SK-N-SH treated with all-trans-retinoic acid at 6 μM for 48 hours (cell line): ENCODE measurements at regions not wholly inside any gene's neighbourhood (a gene's known extent, or its start where the extent isn't known, plus 50 kb on each side); places are given as distances from the start of the nearest gene placed in this dataset.

ENCODE experiments used
- ATAC-seq: fragments of 200-7000 bp; cut with Tn5 transposase; 3 replicates; pipeline ENCODE4 v1.9.1; 2020; ENCODE audit warnings: mild to moderate bottlenecking, moderate library complexity
- BACH2 ChIP-seq: fragments of 250-450 bp; sonication (Bioruptor Pico); IDR thresholded peaks from 2 replicates; pipeline ENCODE4 v1.9.0; 2021; ENCODE audit warnings: mild to moderate bottlenecking, borderline replicate concordance
- CSDC2 ChIP-seq: fragments of 250-450 bp; sonication (Bioruptor Pico); IDR thresholded peaks from 2 replicates; pipeline ENCODE4 v1.5.0; 2020; ENCODE audit warnings: mild to moderate bottlenecking, moderate library complexity
- ESRRG ChIP-seq: fragments of 250-450 bp; sonication (Bioruptor Pico); IDR thresholded peaks from 2 replicates; pipeline ENCODE4 v1.6.1; 2021; ENCODE audit warnings: mild to moderate bottlenecking
- GLIS3 ChIP-seq: fragments of 250-450 bp; sonication (Bioruptor Pico); IDR thresholded peaks from 2 replicates; pipeline ENCODE4 v1.5.0; 2020; ENCODE audit warnings: mild to moderate bottlenecking, moderate library complexity
- ISL1 ChIP-seq: fragments of 250-450 bp; sonication (Bioruptor Pico); IDR thresholded peaks from 2 replicates; pipeline ENCODE4 v2.1.2; 2022; ENCODE audit warnings: mild to moderate bottlenecking, moderate library complexity
- OSR1 ChIP-seq: fragments of 250-450 bp; sonication (Bioruptor Pico); IDR thresholded peaks from 2 replicates; pipeline ENCODE4 v1.8.0; 2022; ENCODE audit warnings: moderate library complexity, mild to moderate bottlenecking, inconsistent platforms
- PPARA ChIP-seq: fragments of 250-450 bp; sonication (Bioruptor Pico); IDR thresholded peaks from 2 replicates; pipeline ENCODE4 v1.5.0; 2020; ENCODE audit warnings: mild to moderate bottlenecking, borderline replicate concordance
- RARB ChIP-seq: fragments of 250-450 bp; sonication (Bioruptor Pico); IDR thresholded peaks from 2 replicates; pipeline ENCODE4 v1.8.0; 2021; ENCODE audit warnings: mild to moderate bottlenecking, moderate library complexity
- SNAI2 ChIP-seq: fragments of 250-450 bp; sonication (Bioruptor Pico); IDR thresholded peaks from 2 replicates; pipeline ENCODE4 v1.5.0; 2020; ENCODE audit warnings: mild to moderate bottlenecking, moderate library complexity
- TCF4 ChIP-seq: fragments of 250-450 bp; sonication (Bioruptor Pico); IDR thresholded peaks from 2 replicates; pipeline ENCODE4 v1.8.0; 2021; ENCODE audit warnings: mild to moderate bottlenecking, moderate library complexity, borderline replicate concordance
- TOX ChIP-seq: fragments of 250-450 bp; sonication (Bioruptor Pico); IDR thresholded peaks from 2 replicates; pipeline ENCODE4 v1.8.0; 2021; ENCODE audit warnings: mild to moderate bottlenecking, moderate library complexity, borderline replicate concordance
- ZC3H10 ChIP-seq: fragments of 250-450 bp; sonication (Bioruptor Pico); IDR thresholded peaks from 2 replicates; pipeline ENCODE4 v1.5.1; 2021; ENCODE audit warnings: mild to moderate bottlenecking, moderate library complexity
- ZFP3 ChIP-seq: fragments of 250-450 bp; sonication (Bioruptor Pico); IDR thresholded peaks from 2 replicates; pipeline ENCODE4 v1.5.0; 2020; ENCODE audit warnings: mild to moderate bottlenecking, moderate library complexity
- ZNF565 ChIP-seq: fragments of 450-650 bp; formaldehyde crosslinking; conservative IDR thresholded peaks from 2 replicates; pipeline ENCODE4 v1.5.0; 2020; ENCODE audit warnings: low read depth, mild to moderate bottlenecking, moderate library complexity
- ZNF70 ChIP-seq: fragments of 450-650 bp; formaldehyde crosslinking; IDR thresholded peaks from 2 replicates; pipeline ENCODE4 v1.5.0; 2020; ENCODE audit warnings: mild to moderate bottlenecking, moderate library complexity
- ZNF8 ChIP-seq: fragments of 450-650 bp; formaldehyde crosslinking; IDR thresholded peaks from 2 replicates; pipeline ENCODE4 v1.5.0; 2020; ENCODE audit warnings: mild to moderate bottlenecking, moderate library complexity
- TF ChIP-seq, protein P1 (sequence below): fragments of 250-450 bp; sonication (Bioruptor Pico); IDR thresholded peaks from 2 replicates; pipeline ENCODE4 v1.5.0; 2020; ENCODE audit warnings: mild to moderate bottlenecking, moderate library complexity
- TF ChIP-seq, protein P2 (sequence below): fragments of 250-450 bp; sonication (Bioruptor Pico); IDR thresholded peaks from 2 replicates; pipeline ENCODE4 v1.5.1; 2021; ENCODE audit warnings: mild to moderate bottlenecking, moderate library complexity
- TF ChIP-seq, protein P3 (sequence below): fragments of 250-450 bp; sonication (Bioruptor Pico); IDR thresholded peaks from 2 replicates; pipeline ENCODE4 v1.8.0; 2020; ENCODE audit warnings: mild to moderate bottlenecking, moderate library complexity, borderline replicate concordance
- TF ChIP-seq, protein P4 (sequence below): fragments of 250-450 bp; sonication (Bioruptor Pico); IDR thresholded peaks from 2 replicates; pipeline ENCODE4 v1.5.1; 2020; ENCODE audit warnings: low read depth, mild to moderate bottlenecking, moderate library complexity
- TF ChIP-seq, protein P5 (sequence below): fragments of 250-450 bp; sonication (Bioruptor Pico); IDR thresholded peaks from 2 replicates; pipeline ENCODE4 v1.8.0; 2021; ENCODE audit warnings: low read depth, mild to moderate bottlenecking, moderate library complexity, borderline replicate concordance

DNA sequence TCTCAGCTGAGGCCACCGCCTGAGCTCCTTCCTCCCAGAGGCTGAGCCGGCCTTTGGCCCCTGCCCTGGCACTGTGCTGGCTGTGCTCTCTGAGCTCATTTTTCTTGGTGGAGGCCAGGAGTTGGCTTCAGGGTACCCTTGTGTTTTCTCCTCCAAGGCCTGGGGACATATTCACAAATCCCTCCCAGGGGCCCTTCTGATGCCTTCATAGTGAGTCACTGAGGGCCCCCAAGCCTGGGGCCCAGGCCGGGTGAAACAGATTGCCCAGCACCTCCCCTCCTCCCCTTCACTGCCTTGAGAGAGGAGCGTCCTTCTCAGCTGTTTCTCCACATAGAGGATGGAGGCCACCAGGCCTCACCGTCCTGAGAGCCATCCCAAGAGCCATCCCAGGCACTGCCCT is 105.8 kb downstream of the SIK1 start:
- ATAC-seq, result no peak
- no peak for TF ChIP-seq CSDC2 (CRISPR knock-in tag)
- no peak for TF ChIP-seq ESRRG (CRISPR knock-in tag)
- no peak for TF ChIP-seq ZFP3 (CRISPR knock-in tag)
- TF ChIP-seq RARB, result no peak
- TF ChIP-seq, protein P1, sequence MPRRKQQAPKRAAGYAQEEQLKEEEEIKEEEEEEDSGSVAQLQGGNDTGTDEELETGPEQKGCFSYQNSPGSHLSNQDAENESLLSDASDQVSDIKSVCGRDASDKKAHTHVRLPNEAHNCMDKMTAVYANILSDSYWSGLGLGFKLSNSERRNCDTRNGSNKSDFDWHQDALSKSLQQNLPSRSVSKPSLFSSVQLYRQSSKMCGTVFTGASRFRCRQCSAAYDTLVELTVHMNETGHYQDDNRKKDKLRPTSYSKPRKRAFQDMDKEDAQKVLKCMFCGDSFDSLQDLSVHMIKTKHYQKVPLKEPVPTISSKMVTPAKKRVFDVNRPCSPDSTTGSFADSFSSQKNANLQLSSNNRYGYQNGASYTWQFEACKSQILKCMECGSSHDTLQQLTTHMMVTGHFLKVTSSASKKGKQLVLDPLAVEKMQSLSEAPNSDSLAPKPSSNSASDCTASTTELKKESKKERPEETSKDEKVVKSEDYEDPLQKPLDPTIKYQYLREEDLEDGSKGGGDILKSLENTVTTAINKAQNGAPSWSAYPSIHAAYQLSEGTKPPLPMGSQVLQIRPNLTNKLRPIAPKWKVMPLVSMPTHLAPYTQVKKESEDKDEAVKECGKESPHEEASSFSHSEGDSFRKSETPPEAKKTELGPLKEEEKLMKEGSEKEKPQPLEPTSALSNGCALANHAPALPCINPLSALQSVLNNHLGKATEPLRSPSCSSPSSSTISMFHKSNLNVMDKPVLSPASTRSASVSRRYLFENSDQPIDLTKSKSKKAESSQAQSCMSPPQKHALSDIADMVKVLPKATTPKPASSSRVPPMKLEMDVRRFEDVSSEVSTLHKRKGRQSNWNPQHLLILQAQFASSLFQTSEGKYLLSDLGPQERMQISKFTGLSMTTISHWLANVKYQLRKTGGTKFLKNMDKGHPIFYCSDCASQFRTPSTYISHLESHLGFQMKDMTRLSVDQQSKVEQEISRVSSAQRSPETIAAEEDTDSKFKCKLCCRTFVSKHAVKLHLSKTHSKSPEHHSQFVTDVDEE (CRISPR knock-in tag), result no peak
- TF ChIP-seq OSR1, result no peak
- TF ChIP-seq, protein P2, sequence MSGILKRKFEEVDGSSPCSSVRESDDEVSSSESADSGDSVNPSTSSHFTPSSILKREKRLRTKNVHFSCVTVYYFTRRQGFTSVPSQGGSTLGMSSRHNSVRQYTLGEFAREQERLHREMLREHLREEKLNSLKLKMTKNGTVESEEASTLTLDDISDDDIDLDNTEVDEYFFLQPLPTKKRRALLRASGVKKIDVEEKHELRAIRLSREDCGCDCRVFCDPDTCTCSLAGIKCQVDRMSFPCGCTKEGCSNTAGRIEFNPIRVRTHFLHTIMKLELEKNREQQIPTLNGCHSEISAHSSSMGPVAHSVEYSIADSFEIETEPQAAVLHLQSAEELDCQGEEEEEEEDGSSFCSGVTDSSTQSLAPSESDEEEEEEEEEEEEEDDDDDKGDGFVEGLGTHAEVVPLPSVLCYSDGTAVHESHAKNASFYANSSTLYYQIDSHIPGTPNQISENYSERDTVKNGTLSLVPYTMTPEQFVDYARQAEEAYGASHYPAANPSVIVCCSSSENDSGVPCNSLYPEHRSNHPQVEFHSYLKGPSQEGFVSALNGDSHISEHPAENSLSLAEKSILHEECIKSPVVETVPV (CRISPR knock-in tag), result no peak
- TF ChIP-seq SNAI2 (CRISPR knock-in tag), result no peak

DNA sequence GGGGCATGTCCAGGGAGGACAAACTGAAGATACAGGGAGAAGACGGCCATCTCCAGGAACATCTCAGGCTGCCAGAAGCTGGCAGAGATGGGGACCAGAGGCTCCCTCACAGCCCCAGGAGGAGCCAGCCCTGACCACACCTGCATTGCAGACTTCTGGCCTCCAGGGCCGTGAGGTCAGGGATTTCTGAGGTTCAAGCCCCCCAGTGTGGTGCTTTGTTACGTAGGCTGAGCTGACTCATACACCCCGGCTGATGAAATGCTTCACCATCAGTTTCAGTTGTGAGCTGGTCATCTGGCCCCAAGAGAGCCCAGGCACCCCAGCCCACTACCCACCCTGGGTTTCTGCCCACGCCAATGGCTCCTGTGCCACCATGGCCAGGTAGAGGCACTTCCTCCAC is 106.4 kb downstream of the SIK1 start:
- TF ChIP-seq GLIS3 (CRISPR knock-in tag) (no peak), ZNF8 (no peak), TOX (no peak), ZNF70 (no peak), PPARA (CRISPR knock-in tag) (no peak), SNAI2 (CRISPR knock-in tag) (no peak), TCF4 (CRISPR knock-in tag) (no peak), ZC3H10 (CRISPR knock-in tag) (no peak), ZNF565 (CRISPR knock-in tag) (no peak), ESRRG (CRISPR knock-in tag) (no peak), RARB (no peak), OSR1 (no peak), ISL1 (no peak), BACH2 (CRISPR knock-in tag) (no peak)
- TF ChIP-seq, protein P3, sequence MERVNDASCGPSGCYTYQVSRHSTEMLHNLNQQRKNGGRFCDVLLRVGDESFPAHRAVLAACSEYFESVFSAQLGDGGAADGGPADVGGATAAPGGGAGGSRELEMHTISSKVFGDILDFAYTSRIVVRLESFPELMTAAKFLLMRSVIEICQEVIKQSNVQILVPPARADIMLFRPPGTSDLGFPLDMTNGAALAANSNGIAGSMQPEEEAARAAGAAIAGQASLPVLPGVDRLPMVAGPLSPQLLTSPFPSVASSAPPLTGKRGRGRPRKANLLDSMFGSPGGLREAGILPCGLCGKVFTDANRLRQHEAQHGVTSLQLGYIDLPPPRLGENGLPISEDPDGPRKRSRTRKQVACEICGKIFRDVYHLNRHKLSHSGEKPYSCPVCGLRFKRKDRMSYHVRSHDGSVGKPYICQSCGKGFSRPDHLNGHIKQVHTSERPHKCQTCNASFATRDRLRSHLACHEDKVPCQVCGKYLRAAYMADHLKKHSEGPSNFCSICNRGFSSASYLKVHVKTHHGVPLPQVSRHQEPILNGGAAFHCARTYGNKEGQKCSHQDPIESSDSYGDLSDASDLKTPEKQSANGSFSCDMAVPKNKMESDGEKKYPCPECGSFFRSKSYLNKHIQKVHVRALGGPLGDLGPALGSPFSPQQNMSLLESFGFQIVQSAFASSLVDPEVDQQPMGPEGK (CRISPR knock-in tag), result no peak
- TF ChIP-seq, protein P1 (CRISPR knock-in tag), result no peak
- TF ChIP-seq, protein P4, sequence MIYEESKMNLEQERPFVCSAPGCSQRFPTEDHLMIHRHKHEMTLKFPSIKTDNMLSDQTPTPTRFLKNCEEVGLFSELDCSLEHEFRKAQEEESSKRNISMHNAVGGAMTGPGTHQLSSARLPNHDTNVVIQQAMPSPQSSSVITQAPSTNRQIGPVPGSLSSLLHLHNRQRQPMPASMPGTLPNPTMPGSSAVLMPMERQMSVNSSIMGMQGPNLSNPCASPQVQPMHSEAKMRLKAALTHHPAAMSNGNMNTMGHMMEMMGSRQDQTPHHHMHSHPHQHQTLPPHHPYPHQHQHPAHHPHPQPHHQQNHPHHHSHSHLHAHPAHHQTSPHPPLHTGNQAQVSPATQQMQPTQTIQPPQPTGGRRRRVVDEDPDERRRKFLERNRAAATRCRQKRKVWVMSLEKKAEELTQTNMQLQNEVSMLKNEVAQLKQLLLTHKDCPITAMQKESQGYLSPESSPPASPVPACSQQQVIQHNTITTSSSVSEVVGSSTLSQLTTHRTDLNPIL (CRISPR knock-in tag), result no peak
- TF ChIP-seq, protein P2 (CRISPR knock-in tag), result no peak
- TF ChIP-seq, protein P5, sequence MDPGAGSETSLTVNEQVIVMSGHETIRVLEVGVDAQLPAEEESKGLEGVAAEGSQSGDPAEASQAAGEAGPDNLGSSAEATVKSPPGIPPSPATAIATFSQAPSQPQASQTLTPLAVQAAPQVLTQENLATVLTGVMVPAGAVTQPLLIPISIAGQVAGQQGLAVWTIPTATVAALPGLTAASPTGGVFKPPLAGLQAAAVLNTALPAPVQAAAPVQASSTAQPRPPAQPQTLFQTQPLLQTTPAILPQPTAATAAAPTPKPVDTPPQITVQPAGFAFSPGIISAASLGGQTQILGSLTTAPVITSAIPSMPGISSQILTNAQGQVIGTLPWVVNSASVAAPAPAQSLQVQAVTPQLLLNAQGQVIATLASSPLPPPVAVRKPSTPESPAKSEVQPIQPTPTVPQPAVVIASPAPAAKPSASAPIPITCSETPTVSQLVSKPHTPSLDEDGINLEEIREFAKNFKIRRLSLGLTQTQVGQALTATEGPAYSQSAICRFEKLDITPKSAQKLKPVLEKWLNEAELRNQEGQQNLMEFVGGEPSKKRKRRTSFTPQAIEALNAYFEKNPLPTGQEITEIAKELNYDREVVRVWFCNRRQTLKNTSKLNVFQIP (CRISPR knock-in tag), result no peak
- no peak for ATAC-seq
